H1 (cell line): ENCODE measurements at regions not wholly inside any gene's neighbourhood (a gene's known extent, or its start where the extent isn't known, plus 50 kb on each side); places are given as distances from the start of the nearest gene placed in this dataset.

Experiments used
- CTCF ChIA-PET: fragments of 300-600 bp; sonication (Branson Sonifier 250); formaldehyde crosslinking; loops from one replicate; lab custom pipeline; 2021; ENCODE audit not compliant: partially characterized antibody; lab: Charles Lee
- POLR2A ChIA-PET: fragments of 300-600 bp; sonication (Branson Sonifier 250); formaldehyde crosslinking; loops from one replicate; lab custom pipeline; 2021; ENCODE audit warnings: inconsistent platforms; ENCODE audit not compliant: partially characterized antibody; lab: Charles Lee
- DNase-seq, 2 experiments: peaks; one replicate each; pipeline versions ENCODE4 v3.0.0 to v3.0.0-alpha.2; 2010 to 2022; ENCODE audit warnings: low spot score in 2 of 2, low read depth in 1 of 2, mixed read lengths in 1 of 2
- FAIRE-seq: peaks from 2 replicates; lab custom pipeline; 2011; peaks lifted over from hg19 to GRCh38; lab: Jason Lieb, UNC
- H2AFZ ChIP-seq: 2 replicates; pipeline ENCODE4 v1.8.1; 2012; ENCODE audit warnings: low read length, inconsistent platforms
- H2AK5ac ChIP-seq: 2 replicates; pipeline ENCODE4 v1.6.1; 2013; ENCODE audit warnings: low read depth, low read length
- H2BK120ac ChIP-seq: replicated peaks from 2 replicates; pipeline ENCODE3; 2013; ENCODE audit warnings: low read depth, low read length, inconsistent platforms
- H2BK12ac ChIP-seq: 2 replicates; pipeline ENCODE4 v1.6.1; 2013; ENCODE audit warnings: low read depth, low read length
- H2BK15ac ChIP-seq: 2 replicates; pipeline ENCODE4 v1.6.1; 2013; ENCODE audit warnings: low read length
- H2BK20ac ChIP-seq: 2 replicates; pipeline ENCODE4 v1.6.1; 2013; ENCODE audit warnings: low read length
- H2BK5ac ChIP-seq: 2 replicates; pipeline ENCODE4 v1.6.1; 2013; ENCODE audit warnings: low read depth, low read length
- H3K14ac ChIP-seq: 2 replicates; pipeline ENCODE4 v1.6.1; 2013; ENCODE audit warnings: inconsistent platforms; ENCODE audit not compliant: insufficient read length
- H3K18ac ChIP-seq: 2 replicates; pipeline ENCODE4 v1.6.1; 2013; ENCODE audit warnings: low read length; ENCODE audit errors: extremely low read depth
- H3K23ac ChIP-seq: 2 replicates; pipeline ENCODE4 v1.6.1; 2013; ENCODE audit warnings: inconsistent platforms; ENCODE audit not compliant: insufficient read length
- H3K23me2 ChIP-seq: 2 replicates; pipeline ENCODE4 v1.6.1; 2013; ENCODE audit warnings: low read depth, low read length
- H3K27ac ChIP-seq: 2 replicates; pipeline ENCODE4 v1.6.1; 2011; ENCODE audit warnings: low read depth, low read length, inconsistent platforms
- H3K27me3 ChIP-seq, 4 experiments: replicated peaks in 1 of 4; 1 replicate in 1 of 4; 2 replicates in 3 of 4; pipeline versions ENCODE4 v1.6.1 to v1.8.1; 2011 to 2013; ENCODE audit warnings: low read length in 3 of 4, mild to moderate bottlenecking in 3 of 4, inconsistent platforms in 2 of 4, mixed read lengths in 2 of 4, moderate library complexity in 1 of 4; ENCODE audit not compliant: control insufficient read depth in 3 of 4, insufficient read depth in 3 of 4; ENCODE audit errors: extremely low read depth in 1 of 4
- H3K36me3 ChIP-seq, 4 experiments: 2 replicates each; pipeline versions ENCODE4 v1.6.1 to v1.8.1; 2011 to 2013; ENCODE audit warnings: mild to moderate bottlenecking in 4 of 4, low read length in 3 of 4, moderate library complexity in 2 of 4, control low read depth in 1 of 4, inconsistent platforms in 1 of 4; ENCODE audit not compliant: insufficient read depth in 4 of 4, control insufficient read depth in 2 of 4
- H3K4ac ChIP-seq: replicated peaks from 2 replicates; pipeline ENCODE3; 2013; ENCODE audit warnings: low read length, low read depth, mixed read lengths, inconsistent platforms; ENCODE audit not compliant: insufficient read length
- H3K4me1 ChIP-seq, 4 experiments: replicated peaks in 1 of 4; 1 replicate in 1 of 4; 2 replicates in 3 of 4; pipeline versions ENCODE4 v1.6.1 to v1.8.1; 2011 to 2013; ENCODE audit warnings: low read length in 3 of 4, inconsistent platforms in 2 of 4, mixed read lengths in 1 of 4; ENCODE audit not compliant: insufficient read depth in 4 of 4, control insufficient read depth in 3 of 4
- H3K4me2 ChIP-seq, 2 experiments: 2 replicates each; pipeline versions ENCODE4 v1.6.1 to v1.8.1; 2011 to 2013; ENCODE audit warnings: low read depth in 2 of 2, low read length in 2 of 2, control low read depth in 1 of 2, inconsistent platforms in 1 of 2, mild to moderate bottlenecking in 1 of 2; ENCODE audit not compliant: insufficient read depth in 1 of 2
- H3K4me3 ChIP-seq, 4 experiments: fragments of 200-600, 300-600 bp in 1 of 4; sonication (generic), shearing (Covaris generic), sonication (Bioruptor Twin) in 1 of 4; 2 replicates each; pipeline versions ENCODE4 v1.5.1 to v1.8.1; 2011 to 2016; ENCODE audit warnings: low read length in 4 of 4, low read depth in 3 of 4, control low read depth in 2 of 4, inconsistent platforms in 2 of 4, mild to moderate bottlenecking in 2 of 4, mixed read lengths in 1 of 4, moderate library complexity in 1 of 4; ENCODE audit not compliant: insufficient read depth in 2 of 4; ENCODE audit errors: extremely low read depth in 1 of 4
- H3K56ac ChIP-seq: replicated peaks from 2 replicates; pipeline ENCODE3; 2013; ENCODE audit warnings: low read depth, mild to moderate bottlenecking, mixed read lengths, low read length, inconsistent platforms; ENCODE audit not compliant: insufficient read length
- H3K79me1 ChIP-seq: 2 replicates; pipeline ENCODE4 v1.6.1; 2013; ENCODE audit warnings: low read depth, low read length, control low read depth
- H3K79me2 ChIP-seq, 2 experiments: 2 replicates each; pipeline versions ENCODE4 v1.6.1 to v1.8.1; 2012 to 2013; ENCODE audit warnings: low read length in 2 of 2, mild to moderate bottlenecking in 2 of 2, inconsistent platforms in 1 of 2; ENCODE audit not compliant: insufficient read depth in 2 of 2, control insufficient read depth in 1 of 2
- H3K9ac ChIP-seq, 4 experiments: replicated peaks in 1 of 4; 1 replicate in 1 of 4; 2 replicates in 3 of 4; pipeline versions ENCODE4 v1.6.1 to v1.8.1; 2011 to 2013; ENCODE audit warnings: low read depth in 3 of 4, low read length in 3 of 4, control low read depth in 2 of 4, mild to moderate bottlenecking in 2 of 4, moderate library complexity in 2 of 4, inconsistent platforms in 1 of 4; ENCODE audit errors: extremely low read depth in 1 of 4
- H3K9me3 ChIP-seq, 2 experiments: 2 replicates each; pipeline versions ENCODE4 v1.6.1 to v1.8.1; 2012 to 2013; ENCODE audit warnings: mild to moderate bottlenecking in 2 of 2, moderate library complexity in 2 of 2, control low read depth in 1 of 2, inconsistent platforms in 1 of 2, low read depth in 1 of 2, low read length in 1 of 2, mixed read lengths in 1 of 2; ENCODE audit not compliant: insufficient read depth in 2 of 2
- H4K20me1 ChIP-seq, 2 experiments: replicated peaks in 1 of 2; 2 replicates each; pipeline versions ENCODE3 to v1.8.1; 2011 to 2013; ENCODE audit warnings: inconsistent platforms in 2 of 2, low read length in 2 of 2, mild to moderate bottlenecking in 1 of 2; ENCODE audit not compliant: insufficient read depth in 2 of 2, control insufficient read depth in 1 of 2
- H4K5ac ChIP-seq: 2 replicates; pipeline ENCODE4 v1.6.1; 2013; ENCODE audit warnings: low read length, low read depth, mixed read lengths, inconsistent platforms; ENCODE audit not compliant: insufficient read length
- H4K8ac ChIP-seq: 2 replicates; pipeline ENCODE4 v1.8.0; 2013; ENCODE audit warnings: mild to moderate bottlenecking, moderate library complexity, low read length, inconsistent platforms; ENCODE audit not compliant: insufficient read depth; ENCODE audit errors: extremely low read depth
- H4K91ac ChIP-seq: replicated peaks from 2 replicates; pipeline ENCODE3; 2013; ENCODE audit warnings: low read length, mixed read lengths, inconsistent platforms; ENCODE audit not compliant: insufficient read length
- CTBP2 ChIP-seq: IDR thresholded peaks from 2 replicates; pipeline ENCODE4 v1.7.0; 2011; ENCODE audit warnings: borderline replicate concordance, mild to moderate bottlenecking, moderate library complexity, mixed read lengths, low read length; ENCODE audit not compliant: insufficient read depth, insufficient read length
- EZH2 ChIP-seq: fragments of 200-600 bp; sonication (generic); IDR thresholded peaks from 2 replicates; pipeline ENCODE4 v1.7.1; 2012; ENCODE audit warnings: low read depth, mild to moderate bottlenecking, moderate library complexity, low read length, inconsistent platforms; ENCODE audit not compliant: severe bottlenecking
- HDAC6 ChIP-seq: IDR thresholded peaks from one replicate; pipeline ENCODE4 v1.7.1; 2012; ENCODE audit warnings: low read depth, mild to moderate bottlenecking, inconsistent platforms, low read length, moderate library complexity
- NRF1 ChIP-seq: IDR thresholded peaks from 2 replicates; pipeline ENCODE4 v1.6.1; 2011; ENCODE audit warnings: mild to moderate bottlenecking, low read depth, low read length, improper control_type of control experiment
- SP1 ChIP-seq: IDR thresholded peaks from 2 replicates; pipeline ENCODE4 v1.6.1; 2011; ENCODE audit warnings: low read depth, low read length
- SP2 ChIP-seq: IDR thresholded peaks from 2 replicates; pipeline ENCODE4 v1.6.1; 2012; ENCODE audit warnings: mild to moderate bottlenecking, low read length, inconsistent platforms
- SUZ12 ChIP-seq: fragments of 200-600 bp; sonication (generic); IDR thresholded peaks from 2 replicates; pipeline ENCODE4 v1.6.1; 2012; ENCODE audit warnings: mild to moderate bottlenecking, inconsistent platforms, low read length, moderate library complexity, mixed read lengths
- TEAD4 ChIP-seq: IDR thresholded peaks from 2 replicates; pipeline ENCODE4 v1.6.1; 2012; ENCODE audit warnings: low read depth, low read length, inconsistent platforms, mixed read lengths
- WGBS, 2 experiments: shearing (Covaris generic) in 1 of 2; methylation state at CpG; one replicate each; pipeline versions ENCODE4 v1.1.6 to v1.1.7; 2013 to 2015; ENCODE audit warnings: low lambda C conversion rate in 2 of 2, mixed read lengths in 2 of 2, inconsistent platforms in 1 of 2, low coverage in 1 of 2, missing lambda C conversion rate in 1 of 2; ENCODE audit not compliant: insufficient replicate concordance in 2 of 2, insufficient coverage in 1 of 2, insufficient read length in 1 of 2; ENCODE audit errors: extremely low coverage in 1 of 2, missing lambda C conversion rate in 1 of 2; 5-methylcytosine and 5-hydroxymethylcytosine counted together

DNA sequence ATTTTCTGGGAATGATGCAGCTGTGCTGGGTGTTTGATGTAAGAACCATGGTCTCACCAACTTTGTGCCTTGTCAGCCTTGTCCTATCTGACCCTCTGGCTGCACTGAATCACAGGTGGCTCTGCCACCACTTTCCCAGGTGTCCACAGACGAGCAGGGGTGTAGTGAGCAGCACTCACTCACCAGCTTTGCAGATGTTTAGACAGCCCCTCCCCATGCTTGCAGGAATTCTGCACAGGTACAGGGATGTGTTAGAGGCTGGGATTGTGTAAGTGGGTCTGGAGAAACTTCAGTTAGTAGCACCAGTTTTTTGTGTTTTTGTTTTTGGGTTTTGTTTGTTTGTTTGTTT, 88.2 kb upstream of the NAA20 start:
- Histone ChIP-seq H4K5ac (no peak overlapping the region), H2BK12ac (no peak overlapping the region), H3K56ac (no peak overlapping the region), H4K8ac (no peak overlapping the region), H3K27me3 (no peaks in the 10 kb centered on the region), H4K20me1 (no peaks in the 10 kb centered on the region), H2AFZ (no peak overlapping the region), H3K4ac (no peak overlapping the region), H3K4me3 (no peak overlapping the region), H3K14ac (no peak overlapping the region), H2BK5ac (no peak overlapping the region), H2BK120ac (no peak overlapping the region), H3K4me2 (no peak overlapping the region), H3K9ac (no peak overlapping the region), H3K27ac (no peak overlapping the region), H3K79me2 (no peaks in the 10 kb centered on the region), H3K9me3 (no peaks in the 10 kb centered on the region), H3K23ac (no peak overlapping the region), H3K4me1 (peaks cover 0 to 5% (median 0%) of the 10 kb centered on the region in 4 experiments; a peak in 2 of 7 replicates), H2AK5ac (no peak overlapping the region), H2BK20ac (no peak overlapping the region), H4K91ac (no peak overlapping the region), H2BK15ac (no peak overlapping the region), H3K79me1 (no peaks in the 10 kb centered on the region), H3K36me3 (no peaks in the 10 kb centered on the region), H3K18ac (no peak overlapping the region), H3K23me2 (no peaks in the 10 kb centered on the region)
- POLR2A ChIA-PET = no interaction called here
- TF ChIP-seq SP2 (no peak), SP1 (no peak), EZH2 (no peak), SUZ12 (no peak), CTBP2 (no peak), HDAC6 (no peak), TEAD4 (no peak), NRF1 (no peak)
- WGBS, 2 experiments = 100% methylated on average over 1 of the region's 1 CpG; no CpG with 5 or more reads in 1 of the 2 experiments
- FAIRE-seq = no peak
- DNase-seq = no peak
- CTCF ChIA-PET = no interaction called here
